ENCODE measurements at regions not wholly inside any gene's neighbourhood (a gene's known extent, or its start where the extent isn't known, plus 50 kb on each side); places are given as distances from the start of the nearest gene placed in this dataset.

DNA sequence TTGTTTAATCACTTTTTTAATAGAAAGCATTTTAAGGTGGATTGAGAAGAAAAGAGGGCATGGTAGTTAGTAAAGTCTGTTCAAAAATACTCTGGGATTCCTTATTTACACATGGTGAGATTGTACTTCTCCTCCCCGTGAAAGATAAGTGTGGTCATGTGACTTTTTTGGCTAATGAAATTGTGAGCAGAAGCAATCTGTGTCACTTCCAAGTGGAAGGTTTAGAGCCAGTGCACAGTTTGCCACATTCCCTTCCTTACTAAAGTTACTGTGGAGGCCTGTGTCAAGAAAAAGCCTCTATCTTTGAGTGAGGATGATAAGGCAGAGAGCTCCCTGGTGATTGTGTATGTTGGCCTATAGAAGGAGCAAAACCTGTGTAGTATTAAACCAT, 471.3 kb downstream of the OMA1 start:
- TF ChIP-seq, protein P1, sequence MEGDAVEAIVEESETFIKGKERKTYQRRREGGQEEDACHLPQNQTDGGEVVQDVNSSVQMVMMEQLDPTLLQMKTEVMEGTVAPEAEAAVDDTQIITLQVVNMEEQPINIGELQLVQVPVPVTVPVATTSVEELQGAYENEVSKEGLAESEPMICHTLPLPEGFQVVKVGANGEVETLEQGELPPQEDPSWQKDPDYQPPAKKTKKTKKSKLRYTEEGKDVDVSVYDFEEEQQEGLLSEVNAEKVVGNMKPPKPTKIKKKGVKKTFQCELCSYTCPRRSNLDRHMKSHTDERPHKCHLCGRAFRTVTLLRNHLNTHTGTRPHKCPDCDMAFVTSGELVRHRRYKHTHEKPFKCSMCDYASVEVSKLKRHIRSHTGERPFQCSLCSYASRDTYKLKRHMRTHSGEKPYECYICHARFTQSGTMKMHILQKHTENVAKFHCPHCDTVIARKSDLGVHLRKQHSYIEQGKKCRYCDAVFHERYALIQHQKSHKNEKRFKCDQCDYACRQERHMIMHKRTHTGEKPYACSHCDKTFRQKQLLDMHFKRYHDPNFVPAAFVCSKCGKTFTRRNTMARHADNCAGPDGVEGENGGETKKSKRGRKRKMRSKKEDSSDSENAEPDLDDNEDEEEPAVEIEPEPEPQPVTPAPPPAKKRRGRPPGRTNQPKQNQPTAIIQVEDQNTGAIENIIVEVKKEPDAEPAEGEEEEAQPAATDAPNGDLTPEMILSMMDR (conservative IDR thresholded peaks at IDR 0.05 in 1 of 2, IDR thresholded peaks at IDR 0.05 in 1 of 2; ENCODE audit: low read depth in 1 of 2, low read length in 2 of 2), result no peak
- TF ChIP-seq EZH2 (IDR thresholded peaks at IDR 0.05; ENCODE audit: low read length, missing control alignments), result no peak
